Tibial nerve (tissue), 4 donors: ENCODE measurements at regions not wholly inside any gene's neighbourhood (a gene's known extent, or its start where the extent isn't known, plus 50 kb on each side); places are given as distances from the start of the nearest gene placed in this dataset.
"Not testable (repeated sequence)": the region's sequence is repeated elsewhere in the genome, so short reads cannot be mapped to it uniquely, and the experiment has no call there.

Experiments used
- DNase-seq, 2 donors: peaks; one replicate each; pipeline ENCODE4 v3.0.0-alpha.2; 2019; ENCODE audit warnings: low spot score in 2 of 2
- H3K27ac ChIP-seq, 4 donors: fragments of 200-600 bp; sonication (generic) in 3 of 4; one replicate each; pipeline ENCODE4 v1.5.1; 2017 to 2019; ENCODE audit warnings: mild to moderate bottlenecking in 1 of 4
- H3K27me3 ChIP-seq, 2 donors: fragments of 200-600 bp; sonication (generic) in 1 of 2; one replicate each; pipeline versions ENCODE4 v1.5.1 to v1.6.0; 2017 to 2019
- H3K36me3 ChIP-seq, 3 donors: fragments of 200-600 bp; sonication (generic); one replicate each; pipeline ENCODE4 v1.5.1; 2018 to 2019
- H3K4me1 ChIP-seq, 4 donors: fragments of 200-600 bp; sonication (generic) in 3 of 4; one replicate each; pipeline ENCODE4 v1.5.1; 2017 to 2019
- H3K4me3 ChIP-seq, 4 donors: fragments of 200-600 bp; sonication (generic) in 3 of 4; one replicate each; pipeline ENCODE4 v1.5.1; 2017 to 2019; ENCODE audit warnings: mild to moderate bottlenecking in 1 of 4, moderate library complexity in 1 of 4
- H3K9me3 ChIP-seq, 4 donors: fragments of 200-600 bp; sonication (generic) in 3 of 4; one replicate each; pipeline ENCODE4 v1.5.1; 2017 to 2019
- EP300 ChIP-seq, 2 donors: sonication (generic); formaldehyde crosslinking; IDR thresholded peaks; one replicate each; pipeline ENCODE4 v1.6.1; 2017; ENCODE audit warnings: antibody characterized with exemption in 2 of 2, mild to moderate bottlenecking in 1 of 2
- POLR2A ChIP-seq, 2 donors: fragments of 450-650 bp; IDR thresholded peaks; one replicate each; pipeline ENCODE4 v1.6.1; 2017; ENCODE audit warnings: antibody characterized with exemption in 2 of 2, mild to moderate bottlenecking in 2 of 2, moderate library complexity in 2 of 2
- WGBS, 2 donors: methylation state at CpG; one replicate each; pipeline ENCODE4 v1.1.5; 2018; 5-methylcytosine and 5-hydroxymethylcytosine counted together
- TF ChIP-seq, protein P1 (sequence below), 5 experiments: fragments of 200-600 bp in 3 of 5; fragments of 450-650 bp in 2 of 5; sonication (generic) in 3 of 5; IDR thresholded peaks; one replicate each; pipeline ENCODE4 v1.5.1; 2016 to 2019; ENCODE audit warnings: antibody characterized with exemption in 5 of 5, mild to moderate bottlenecking in 3 of 5, moderate library complexity in 2 of 5

DNA sequence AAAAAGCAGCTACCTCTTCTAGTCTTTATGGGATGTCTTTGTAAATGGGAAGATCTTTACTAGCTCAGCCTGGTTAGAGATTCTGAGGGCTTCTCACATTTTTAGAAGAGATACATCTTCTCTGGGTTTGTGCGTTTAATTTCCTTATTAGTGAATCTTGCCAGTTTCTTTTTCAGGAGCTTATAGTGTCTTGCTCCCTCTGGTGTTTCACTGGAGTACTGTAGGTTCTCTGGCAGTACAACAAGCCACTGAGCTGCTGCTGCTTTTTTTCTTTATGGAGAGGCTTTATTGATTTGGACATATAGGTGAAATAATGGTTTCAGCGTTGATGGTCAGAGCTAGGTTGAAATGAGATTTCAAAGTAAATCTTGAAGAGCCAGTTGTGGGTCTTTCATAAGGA is 82.9 kb downstream of the LAS1L start:
- 46 to 51% methylated on average over 2 of the region's 2 CpGs for WGBS, 2 donors
- H3K27me3 ChIP-seq: no peaks in the 10 kb centered on the region
- no peak overlapping the region for H3K27ac ChIP-seq
- no peaks in the 10 kb centered on the region for H3K4me1 ChIP-seq
- H3K9me3 ChIP-seq: peaks cover 0 to 8% (median 0%) of the 10 kb centered on the region in 4 donors
- no peak for DNase-seq
- TF ChIP-seq, protein P1, sequence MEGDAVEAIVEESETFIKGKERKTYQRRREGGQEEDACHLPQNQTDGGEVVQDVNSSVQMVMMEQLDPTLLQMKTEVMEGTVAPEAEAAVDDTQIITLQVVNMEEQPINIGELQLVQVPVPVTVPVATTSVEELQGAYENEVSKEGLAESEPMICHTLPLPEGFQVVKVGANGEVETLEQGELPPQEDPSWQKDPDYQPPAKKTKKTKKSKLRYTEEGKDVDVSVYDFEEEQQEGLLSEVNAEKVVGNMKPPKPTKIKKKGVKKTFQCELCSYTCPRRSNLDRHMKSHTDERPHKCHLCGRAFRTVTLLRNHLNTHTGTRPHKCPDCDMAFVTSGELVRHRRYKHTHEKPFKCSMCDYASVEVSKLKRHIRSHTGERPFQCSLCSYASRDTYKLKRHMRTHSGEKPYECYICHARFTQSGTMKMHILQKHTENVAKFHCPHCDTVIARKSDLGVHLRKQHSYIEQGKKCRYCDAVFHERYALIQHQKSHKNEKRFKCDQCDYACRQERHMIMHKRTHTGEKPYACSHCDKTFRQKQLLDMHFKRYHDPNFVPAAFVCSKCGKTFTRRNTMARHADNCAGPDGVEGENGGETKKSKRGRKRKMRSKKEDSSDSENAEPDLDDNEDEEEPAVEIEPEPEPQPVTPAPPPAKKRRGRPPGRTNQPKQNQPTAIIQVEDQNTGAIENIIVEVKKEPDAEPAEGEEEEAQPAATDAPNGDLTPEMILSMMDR (IDR thresholded peaks at IDR 0.05): no peak
- no peak for TF ChIP-seq EP300 (IDR thresholded peaks at IDR 0.05)
- TF ChIP-seq POLR2A (IDR thresholded peaks at IDR 0.05): no peak
- H3K36me3 ChIP-seq: no peaks in the 10 kb centered on the region
- H3K4me3 ChIP-seq: no peak overlapping the region

DNA sequence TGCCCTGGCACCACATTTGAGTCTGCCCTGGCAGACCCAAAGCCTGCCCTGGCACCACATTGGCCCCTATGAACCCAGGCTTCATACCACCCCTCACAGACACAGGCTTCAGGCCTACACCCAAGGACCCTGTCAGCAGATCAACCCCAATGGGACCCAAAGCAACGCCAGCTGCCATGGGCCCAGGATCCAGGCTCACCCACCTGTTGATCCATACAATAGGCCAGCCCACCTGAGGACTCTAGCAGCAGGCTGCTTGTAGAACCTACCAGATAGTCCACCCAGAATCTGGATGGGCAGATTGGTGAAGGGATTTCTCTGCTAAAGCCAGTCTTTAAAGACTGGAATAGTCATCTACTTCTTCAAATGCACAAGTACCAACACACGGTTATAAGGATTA is 114.4 kb downstream of the LAS1L start:
- no peak for TF ChIP-seq EP300 (IDR thresholded peaks at IDR 0.05)
- TF ChIP-seq POLR2A (IDR thresholded peaks at IDR 0.05): no peak
- TF ChIP-seq, protein P1 (IDR thresholded peaks at IDR 0.05): no peak

DNA sequence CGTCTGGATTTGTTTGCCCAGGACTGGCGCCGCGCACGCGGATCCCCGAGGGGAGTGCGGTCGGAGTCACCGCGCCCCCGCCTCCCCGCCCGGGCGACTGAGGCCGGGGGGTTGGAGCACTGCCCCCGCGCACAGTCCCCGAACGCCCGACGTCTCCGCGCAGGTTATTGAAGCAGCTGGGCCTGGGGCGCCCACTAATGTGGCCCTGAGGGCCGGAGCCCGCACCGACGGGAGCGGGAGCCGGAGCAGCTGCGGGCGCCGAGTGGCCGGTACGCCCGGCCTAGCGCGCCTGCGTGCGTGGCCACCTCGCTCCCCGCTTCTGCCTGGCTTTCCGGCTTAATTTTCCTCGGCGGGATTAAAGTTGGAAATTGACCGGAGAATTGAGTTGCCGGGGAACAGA is 126.9 kb downstream of the LAS1L start:
- DNase-seq, H3K4me1 ChIP-seq, H3K27me3 ChIP-seq, H3K27ac ChIP-seq, H3K36me3 ChIP-seq: not testable (repeated sequence)
- Histone ChIP-seq H3K4me3 (peak overlapping the region in 1 of 4 donors; percentile 43), H3K9me3 (peaks cover 0 to 11% (median 5%) of the 10 kb centered on the region in 4 donors)
- WGBS, 2 donors: 0 to 30% methylated on average over 5 to 31 of the region's 48 CpGs

More for the DNA sequence above, 114.4 kb downstream of the LAS1L start:
- WGBS, 2 donors: 81 to 100% methylated on average over 2 of the region's 2 CpGs
- no peaks in the 10 kb centered on the region for H3K4me1 ChIP-seq
- H3K27ac ChIP-seq: no peak overlapping the region
- H3K4me3 ChIP-seq: no peak overlapping the region
- H3K9me3 ChIP-seq: peaks cover 0 to 12% (median 2%) of the 10 kb centered on the region in 4 donors
- H3K36me3 ChIP-seq: no peaks in the 10 kb centered on the region
- DNase-seq: no peak
- no peaks in the 10 kb centered on the region for H3K27me3 ChIP-seq

DNA sequence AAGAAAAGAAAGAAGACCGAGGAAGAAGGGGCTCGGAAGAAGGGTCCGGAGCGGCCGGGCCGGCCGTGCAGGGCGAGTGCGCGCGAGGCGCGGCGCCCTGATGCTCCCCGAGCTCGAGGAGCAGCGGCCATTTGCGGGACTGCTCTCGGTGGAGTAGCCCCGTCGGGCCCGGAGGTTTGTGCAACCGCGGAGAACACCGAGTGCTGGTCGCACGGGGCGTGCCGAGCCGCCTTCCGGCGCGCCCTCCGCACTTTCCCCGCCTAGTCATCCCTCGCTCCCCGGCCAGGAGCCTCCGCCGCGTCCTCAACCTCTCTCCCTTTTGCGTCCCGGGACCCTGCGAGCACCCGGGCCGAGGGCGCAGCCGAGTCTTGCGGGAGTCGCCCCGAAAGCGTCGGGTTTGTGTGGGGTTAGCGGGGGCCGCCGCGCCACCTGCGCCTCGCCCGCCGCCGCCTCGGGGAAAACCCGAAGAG is 127.4 kb downstream of the LAS1L start:
- TF ChIP-seq POLR2A (IDR thresholded peaks at IDR 0.05) (no peak), EP300 (IDR thresholded peaks at IDR 0.05) (no peak)
- TF ChIP-seq, protein P1 (IDR thresholded peaks at IDR 0.05): no peak
- DNase-seq: no peak
- Histone ChIP-seq H3K27me3 (peaks cover 0 to 4% of the 10 kb centered on the region in 2 donors), H3K27ac (no peak overlapping the region), H3K4me3 (peak overlapping the region in 2 of 4 donors; percentile 4 to 43), H3K9me3 (peaks cover 0 to 11% (median 5%) of the 10 kb centered on the region in 4 donors), H3K36me3 (no peaks in the 10 kb centered on the region), H3K4me1 (no peaks in the 10 kb centered on the region)
- 1 to 53% methylated on average over 13 to 43 of the region's 63 CpGs for WGBS, 2 donors

DNA sequence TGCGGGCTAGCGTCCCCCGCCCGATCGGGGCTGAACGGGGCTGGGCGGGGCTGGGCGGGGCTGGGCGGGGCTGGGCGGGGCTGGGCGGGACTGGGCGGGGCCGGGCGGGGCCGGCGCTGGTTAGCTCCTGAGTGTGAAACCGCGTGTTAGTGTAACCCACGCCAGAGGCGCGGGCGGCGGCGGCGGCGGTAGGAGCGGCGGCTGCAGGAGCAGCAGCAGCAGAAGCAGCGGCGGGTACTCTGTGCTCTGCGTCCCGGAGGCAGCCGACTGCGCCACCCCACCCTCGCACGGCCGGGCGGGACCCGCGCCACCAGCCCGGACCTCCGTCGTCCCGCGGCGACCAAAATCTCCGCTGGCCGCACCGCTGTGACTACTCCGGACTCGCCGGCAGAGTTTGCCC is 128.1 kb downstream of the LAS1L start:
- H3K9me3 ChIP-seq: peaks cover 0 to 11% (median 5%) of the 10 kb centered on the region in 4 donors
- H3K27ac ChIP-seq: no peak overlapping the region
- H3K4me1 ChIP-seq: no peaks in the 10 kb centered on the region
- peaks cover 0 to 5% (median 0%) of the 10 kb centered on the region in 3 donors for H3K36me3 ChIP-seq
- peaks cover 0 to 4% of the 10 kb centered on the region in 2 donors for H3K27me3 ChIP-seq
- TF ChIP-seq, protein P1 (IDR thresholded peaks at IDR 0.05): no peak
- TF ChIP-seq POLR2A (IDR thresholded peaks at IDR 0.05) (no peak), EP300 (IDR thresholded peaks at IDR 0.05) (no peak)
- 0 to 44% methylated on average over 5 to 43 of the region's 52 CpGs for WGBS, 2 donors
- DNase-seq: no peak
- H3K4me3 ChIP-seq: peak overlapping the region in 3 of 4 donors; percentile 4 to 43 (median 12)
